ENCODE measurements at regions not wholly inside any gene's neighbourhood (a gene's known extent, or its start where the extent isn't known, plus 50 kb on each side); places are given as distances from the start of the nearest gene placed in this dataset.

GRCh38 chr1:199466961-199467360, 560.5 kb upstream of the NR5A2 start:
- TF ChIP-seq CTCF (IDR thresholded peaks at IDR 0.05; ENCODE audit: low read depth, low read length): no peak
- no peak for TF ChIP-seq EZH2phosphoT487 (IDR thresholded peaks at IDR 0.05; ENCODE audit: low read depth)

Data from OCI-LY3 (cell line).